HG03521 (cell line): ENCODE measurements at regions not wholly inside any gene's neighbourhood (a gene's known extent, or its start where the extent isn't known, plus 50 kb on each side); places are given as distances from the start of the nearest gene placed in this dataset.
"Not testable (repeated sequence)": the region's sequence is repeated elsewhere in the genome, so short reads cannot be mapped to it uniquely, and the experiment has no call there.

Experiments
- ATAC-seq: cut with Tn5 transposase; IDR thresholded peaks from one replicate; pipeline ENCODE4 v1.9.1; 2021; ENCODE audit warnings: mild to moderate bottlenecking, moderate library complexity; ENCODE audit not compliant: unreplicated experiment

GRCh38 chr2:75432761-75433361 lies 127.9 kb downstream of the EVA1A start:
- peak; percentile 79 for ATAC-seq

- ATAC-seq = peak; percentile 62
Observed at GRCh38 chr2:75431763-75432162, 129.0 kb downstream of the EVA1A start.

GRCh38 chr2:75431276-75431675 lies 129.5 kb downstream of the EVA1A start:
- no peak for ATAC-seq

GRCh38 chr2:75430449-75430848 lies 130.3 kb downstream of the EVA1A start:
- not testable (repeated sequence) for ATAC-seq

- no peak for ATAC-seq
Observed at GRCh38 chr2:75428646-75429443, 131.9 kb downstream of the EVA1A start.

GRCh38 chr2:75428060-75428459 lies 132.7 kb downstream of the EVA1A start:
- no peak for ATAC-seq

- ATAC-seq = no peak
Observed at GRCh38 chr2:75424936-75425619, 135.7 kb downstream of the EVA1A start.

GRCh38 chr2:75421986-75422385 lies 138.8 kb downstream of the EVA1A start:
- no peak for ATAC-seq

GRCh38 chr2:75416420-75417342 lies 144.1 kb downstream of the EVA1A start:
- peak; percentile 80 for ATAC-seq

- no peak for ATAC-seq
Observed at GRCh38 chr2:75415731-75416130, 145.0 kb downstream of the EVA1A start.

GRCh38 chr2:75415111-75415626 lies 145.6 kb downstream of the EVA1A start:
- ATAC-seq = no peak

- no peak for ATAC-seq
Observed at GRCh38 chr2:75411574-75411973, 149.2 kb downstream of the EVA1A start.

GRCh38 chr2:75410702-75411101 lies 150.0 kb downstream of the EVA1A start:
- ATAC-seq = no peak

- no peak for ATAC-seq
Observed at GRCh38 chr2:75408771-75409170, 152.0 kb downstream of the EVA1A start.

- no peak for ATAC-seq
Observed at GRCh38 chr2:75407038-75407530, 153.7 kb downstream of the EVA1A start.

- no peak for ATAC-seq
Observed at GRCh38 chr2:75406131-75406581, 154.6 kb downstream of the EVA1A start.

GRCh38 chr2:75405000-75405399 lies 155.7 kb downstream of the EVA1A start:
- no peak for ATAC-seq

- no peak for ATAC-seq
Observed at GRCh38 chr2:75403991-75404428, 156.7 kb downstream of the EVA1A start.

- ATAC-seq = no peak
Observed at GRCh38 chr2:75396314-75396713, 164.4 kb downstream of the EVA1A start.

- ATAC-seq = not testable (repeated sequence)
Observed at GRCh38 chr2:75394764-75395163, 166.0 kb downstream of the EVA1A start.
